ENCODE measurements at regions not wholly inside any gene's neighbourhood (a gene's known extent, or its start where the extent isn't known, plus 50 kb on each side); places are given as distances from the start of the nearest gene placed in this dataset.

GRCh38 chr10:8456386-8456785 lies 401.9 kb downstream of the GATA3 start:
- Histone ChIP-seq H4K20me1 (ENCODE audit: control insufficient read depth, insufficient read depth, low read depth, low read length) (no peaks in the 10 kb centered on the region), H3K4me3 (ENCODE audit: low read length) (no peak overlapping the region)

GRCh38 chr10:8460626-8461025 lies 406.1 kb downstream of the GATA3 start:
- H4K20me1 ChIP-seq (ENCODE audit: control insufficient read depth, insufficient read depth, low read depth, low read length): no peaks in the 10 kb centered on the region
- H3K9me2 ChIP-seq (replicated peaks; ENCODE audit: control insufficient read depth, low read length): no peaks in the 10 kb centered on the region
- H3K4me1 ChIP-seq (ENCODE audit: control insufficient read depth, low read length): no peaks in the 10 kb centered on the region
- H3K27me3 ChIP-seq (ENCODE audit: control insufficient read depth, low read length): no peaks in the 10 kb centered on the region
- peaks cover 3% of the 10 kb centered on the region; the same call in 1 of the 2 replicates for H3K9me3 ChIP-seq (ENCODE audit: control insufficient read depth, insufficient read depth, low read length)
- H3K36me3 ChIP-seq (ENCODE audit: control insufficient read depth, low read length): no peaks in the 10 kb centered on the region
- H3K4me2 ChIP-seq (ENCODE audit: low read length): no peak overlapping the region
- H3K79me2 ChIP-seq (ENCODE audit: control insufficient read depth, low read length): no peaks in the 10 kb centered on the region
- TF ChIP-seq CTCF (IDR thresholded peaks at IDR 0.05; ENCODE audit: low read depth, low read length, poor library complexity, severe bottlenecking) (no peak), EZH2phosphoT487 (IDR thresholded peaks at IDR 0.05; ENCODE audit: borderline replicate concordance, low read length) (no peak)
- no peaks in the 10 kb centered on the region for H3F3A ChIP-seq (ENCODE audit: control insufficient read depth, insufficient read depth)
- H3K27ac ChIP-seq (ENCODE audit: low read depth, low read length): no peak overlapping the region
- no peak overlapping the region for H3K4me3 ChIP-seq (ENCODE audit: low read length)

More at GRCh38 chr10:8456386-8456785, 401.9 kb downstream of the GATA3 start:
- H3K79me2 ChIP-seq (ENCODE audit: control insufficient read depth, low read length): no peaks in the 10 kb centered on the region
- H3F3A ChIP-seq (ENCODE audit: control insufficient read depth, insufficient read depth): no peaks in the 10 kb centered on the region
- H3K9me2 ChIP-seq (replicated peaks; ENCODE audit: control insufficient read depth, low read length): no peaks in the 10 kb centered on the region
- TF ChIP-seq EZH2phosphoT487 (IDR thresholded peaks at IDR 0.05; ENCODE audit: borderline replicate concordance, low read length) (no peak), CTCF (IDR thresholded peaks at IDR 0.05; ENCODE audit: low read depth, low read length, poor library complexity, severe bottlenecking) (no peak)
- no peaks in the 10 kb centered on the region for H3K36me3 ChIP-seq (ENCODE audit: control insufficient read depth, low read length)
- H3K9me3 ChIP-seq (ENCODE audit: control insufficient read depth, insufficient read depth, low read length): peaks cover 3% of the 10 kb centered on the region; the same call in 1 of the 2 replicates
- H3K27me3 ChIP-seq (ENCODE audit: control insufficient read depth, low read length): no peaks in the 10 kb centered on the region
- H3K27ac ChIP-seq (ENCODE audit: low read depth, low read length): no peak overlapping the region
- H3K4me1 ChIP-seq (ENCODE audit: control insufficient read depth, low read length): no peaks in the 10 kb centered on the region
- H3K4me2 ChIP-seq (ENCODE audit: low read length): no peak overlapping the region

GRCh38 chr10:8462565-8462964 lies 408.1 kb downstream of the GATA3 start:
- TF ChIP-seq CTCF (IDR thresholded peaks at IDR 0.05; ENCODE audit: low read depth, low read length, poor library complexity, severe bottlenecking): no peak
- TF ChIP-seq EZH2phosphoT487 (IDR thresholded peaks at IDR 0.05; ENCODE audit: borderline replicate concordance, low read length): no peak
- H3K4me1 ChIP-seq (ENCODE audit: control insufficient read depth, low read length): no peaks in the 10 kb centered on the region
- no peak overlapping the region for H3K27ac ChIP-seq (ENCODE audit: low read depth, low read length)
- H3K36me3 ChIP-seq (ENCODE audit: control insufficient read depth, low read length): no peaks in the 10 kb centered on the region
- no peaks in the 10 kb centered on the region for H3K79me2 ChIP-seq (ENCODE audit: control insufficient read depth, low read length)
- H3K9me2 ChIP-seq (replicated peaks; ENCODE audit: control insufficient read depth, low read length): no peaks in the 10 kb centered on the region
- H3F3A ChIP-seq (ENCODE audit: control insufficient read depth, insufficient read depth): no peaks in the 10 kb centered on the region
- no peaks in the 10 kb centered on the region for H3K27me3 ChIP-seq (ENCODE audit: control insufficient read depth, low read length)
- H4K20me1 ChIP-seq (ENCODE audit: control insufficient read depth, insufficient read depth, low read depth, low read length): no peaks in the 10 kb centered on the region
- H3K4me2 ChIP-seq (ENCODE audit: low read length): no peak overlapping the region
- peaks cover 3% of the 10 kb centered on the region; the same call in 1 of the 2 replicates for H3K9me3 ChIP-seq (ENCODE audit: control insufficient read depth, insufficient read depth, low read length)
- H3K4me3 ChIP-seq (ENCODE audit: low read length): no peak overlapping the region

Measured in DOHH2 (cell line).